Stomach (tissue), 8 donors: ENCODE measurements at regions not wholly inside any gene's neighbourhood (a gene's known extent, or its start where the extent isn't known, plus 50 kb on each side); places are given as distances from the start of the nearest gene placed in this dataset.

Experiments
- DNase-seq, 2 donors: peaks; one replicate each; pipeline versions ENCODE4 v3.0.0 to v3.0.0-alpha.2; 2013 to 2019
- H3K27ac ChIP-seq, 5 donors: fragments of 200-600 bp in 4 of 5; sonication (generic) in 4 of 5; one replicate each; pipeline ENCODE4 v1.5.1; 2013 to 2019; ENCODE audit warnings: mild to moderate bottlenecking in 1 of 5, moderate library complexity in 1 of 5
- H3K27me3 ChIP-seq, 3 donors: fragments of 200-600 bp; sonication (generic); one replicate each; pipeline ENCODE4 v1.5.1; 2017 to 2019; ENCODE audit warnings: mixed run types in 1 of 3
- H3K36me3 ChIP-seq, 4 donors: fragments of 200-600 bp; sonication (generic); 1 replicate in 3 of 4; 2 replicates in 1 of 4; pipeline ENCODE4 v1.5.1; 2016 to 2019
- H3K4me1 ChIP-seq, 4 donors: fragments of 200-600 bp; sonication (generic); one replicate each; pipeline ENCODE4 v1.5.1; 2016 to 2019
- H3K4me3 ChIP-seq, 4 donors: fragments of 200-600 bp; sonication (generic) in 3 of 4; one replicate each; pipeline ENCODE4 v1.5.1; 2016 to 2019; ENCODE audit warnings: mild to moderate bottlenecking in 1 of 4
- H3K9me3 ChIP-seq, 4 donors: fragments of 200-600 bp; sonication (generic); one replicate each; pipeline ENCODE4 v1.5.1; 2016 to 2019
- CTCF ChIP-seq, 7 experiments: fragments of 450-650 bp in 4 of 7; fragments of 200-600 bp in 3 of 7; sonication (generic) in 3 of 7; IDR thresholded peaks; one replicate each; pipeline ENCODE4 v1.5.1; 2016 to 2019; ENCODE audit warnings: antibody characterized with exemption in 7 of 7, control low read depth in 2 of 7, mild to moderate bottlenecking in 1 of 7
- EP300 ChIP-seq: sonication (generic); formaldehyde crosslinking; IDR thresholded peaks from one replicate; pipeline ENCODE4 v1.6.1; 2017; ENCODE audit warnings: antibody characterized with exemption
- POLR2A ChIP-seq, 4 donors: fragments of 450-650 bp; IDR thresholded peaks; one replicate each; pipeline ENCODE4 v1.6.1; 2016; ENCODE audit warnings: antibody characterized with exemption in 4 of 4, control low read depth in 2 of 4, mild to moderate bottlenecking in 1 of 4, moderate library complexity in 1 of 4
- POLR2AphosphoS5 ChIP-seq, 3 donors: sonication (generic); formaldehyde crosslinking; IDR thresholded peaks; one replicate each; pipeline ENCODE4 v1.6.1; 2016; ENCODE audit warnings: antibody characterized with exemption in 3 of 3
- WGBS, 5 donors: extraction: QIAGEN DNeasy Blood & Tissue Kit in 3 of 5; methylation state at CpG; one replicate each; pipeline versions ENCODE4 v1.1.5 to v1.1.7; 2013 to 2018; 5-methylcytosine and 5-hydroxymethylcytosine counted together
- intact Hi-C: fragments of 100-400 bp; cut with DNase I; formaldehyde crosslinking; loops from one replicate; pipeline ENCODE4 v1.15.1; 2023; ENCODE audit warnings: low total_unique reads
- donor health status: healthy with polysubstance abuse.
- donor health status: Bipolar disorder and iron deficiency.
- donor health status: healthy.

- no peak overlapping the region for H3K27ac ChIP-seq
- WGBS, 5 donors: 37 to 72% (median 63%) methylated on average over 2 of the region's 2 CpGs
- DNase-seq: no peak
- no peaks in the 10 kb centered on the region for H3K27me3 ChIP-seq
- intact Hi-C loops: no loop called here
- no peak overlapping the region for H3K4me3 ChIP-seq
- H3K9me3 ChIP-seq: no peaks in the 10 kb centered on the region
- TF ChIP-seq POLR2AphosphoS5 (IDR thresholded peaks at IDR 0.05) (no peak), CTCF (IDR thresholded peaks at IDR 0.05) (no peak), EP300 (no peak), POLR2A (IDR thresholded peaks at IDR 0.05) (no peak)
- H3K4me1 ChIP-seq: peaks cover 0 to 3% (median 0%) of the 10 kb centered on the region in 4 donors
- H3K36me3 ChIP-seq: no peaks in the 10 kb centered on the region
Measured at GRCh38 chr6:138657065-138657425, 116.5 kb upstream of the CCDC28A start.

GRCh38 chr6:138659998-138660397 lies 113.6 kb upstream of the CCDC28A start:
- 78 to 89% (median 81%) methylated on average over 2 of the region's 2 CpGs for WGBS, 5 donors
- DNase-seq: no peak
- intact Hi-C loops: no loop called here
- peaks cover 0 to 9% (median 2%) of the 10 kb centered on the region in 4 donors for H3K4me1 ChIP-seq
- H3K36me3 ChIP-seq: no peaks in the 10 kb centered on the region
- H3K4me3 ChIP-seq: no peak overlapping the region
- no peak overlapping the region for H3K27ac ChIP-seq
- H3K9me3 ChIP-seq: no peaks in the 10 kb centered on the region
- TF ChIP-seq POLR2A (IDR thresholded peaks at IDR 0.05): no peak
- no peak for TF ChIP-seq POLR2AphosphoS5 (IDR thresholded peaks at IDR 0.05)
- TF ChIP-seq EP300: no peak
- no peak for TF ChIP-seq CTCF (IDR thresholded peaks at IDR 0.05)
- H3K27me3 ChIP-seq: no peaks in the 10 kb centered on the region

GRCh38 chr6:138662471-138662870 lies 111.1 kb upstream of the CCDC28A start:
- H3K27ac ChIP-seq: no peak overlapping the region
- peaks cover 0 to 9% (median 2%) of the 10 kb centered on the region in 4 donors for H3K4me1 ChIP-seq
- no peak overlapping the region for H3K4me3 ChIP-seq
- 69 to 74% (median 71%) methylated on average over 2 of the region's 2 CpGs for WGBS, 5 donors
- intact Hi-C loops: no loop called here
- H3K36me3 ChIP-seq: no peaks in the 10 kb centered on the region
- H3K27me3 ChIP-seq: no peaks in the 10 kb centered on the region
- no peak for DNase-seq
- no peaks in the 10 kb centered on the region for H3K9me3 ChIP-seq
- TF ChIP-seq EP300 (no peak), POLR2AphosphoS5 (IDR thresholded peaks at IDR 0.05) (no peak), POLR2A (IDR thresholded peaks at IDR 0.05) (no peak), CTCF (IDR thresholded peaks at IDR 0.05) (no peak)

GRCh38 chr6:138663892-138664291 lies 109.7 kb upstream of the CCDC28A start:
- no peak for TF ChIP-seq POLR2AphosphoS5 (IDR thresholded peaks at IDR 0.05)
- TF ChIP-seq CTCF (IDR thresholded peaks at IDR 0.05): no peak
- no peak for TF ChIP-seq EP300
- no peak for TF ChIP-seq POLR2A (IDR thresholded peaks at IDR 0.05)
- Histone ChIP-seq H3K36me3 (no peaks in the 10 kb centered on the region), H3K4me3 (no peak overlapping the region), H3K27ac (no peak overlapping the region), H3K9me3 (no peaks in the 10 kb centered on the region), H3K4me1 (peaks cover 0 to 9% (median 2%) of the 10 kb centered on the region in 4 donors), H3K27me3 (no peaks in the 10 kb centered on the region)
- DNase-seq: no peak
- WGBS, 5 donors: 29 to 55% (median 37%) methylated on average over 2 of the region's 2 CpGs
- intact Hi-C loops: no loop called here
